ENCODE measurements at regions not wholly inside any gene's neighbourhood (a gene's known extent, or its start where the extent isn't known, plus 50 kb on each side); places are given as distances from the start of the nearest gene placed in this dataset.

GRCh38 chr10:27451054-27451453 lies 53.0 kb upstream of the RAB18 start:
- DNase-seq: no peak

DNA sequence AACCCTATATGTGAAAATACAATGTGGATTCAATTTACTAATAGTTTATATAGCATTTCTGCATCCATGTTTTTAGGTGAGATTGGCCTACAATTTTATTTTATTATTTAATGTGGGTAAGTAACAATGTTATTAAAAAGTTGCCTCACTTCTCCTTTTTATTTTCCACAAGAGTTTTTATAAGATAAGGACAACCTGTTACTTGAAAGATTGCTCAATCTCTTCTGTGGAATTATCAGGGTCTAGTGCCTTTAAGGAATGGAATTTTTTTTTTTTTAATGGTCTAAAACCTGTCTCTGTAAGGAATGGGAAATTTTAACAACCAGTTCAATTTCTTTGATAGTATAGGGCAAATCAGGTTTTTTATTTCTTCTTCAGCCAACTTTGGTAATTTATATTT lies 53.9 kb upstream of the RAB18 start:
- DNase-seq: no peak

- no peak for DNase-seq
Measured at GRCh38 chr10:27449571-27449970, 54.5 kb upstream of the RAB18 start.

- no peak for DNase-seq
Measured at GRCh38 chr10:27448921-27449320, 55.2 kb upstream of the RAB18 start.

GRCh38 chr10:27447540-27447939 lies 56.6 kb upstream of the RAB18 start:
- no peak for DNase-seq

DNA sequence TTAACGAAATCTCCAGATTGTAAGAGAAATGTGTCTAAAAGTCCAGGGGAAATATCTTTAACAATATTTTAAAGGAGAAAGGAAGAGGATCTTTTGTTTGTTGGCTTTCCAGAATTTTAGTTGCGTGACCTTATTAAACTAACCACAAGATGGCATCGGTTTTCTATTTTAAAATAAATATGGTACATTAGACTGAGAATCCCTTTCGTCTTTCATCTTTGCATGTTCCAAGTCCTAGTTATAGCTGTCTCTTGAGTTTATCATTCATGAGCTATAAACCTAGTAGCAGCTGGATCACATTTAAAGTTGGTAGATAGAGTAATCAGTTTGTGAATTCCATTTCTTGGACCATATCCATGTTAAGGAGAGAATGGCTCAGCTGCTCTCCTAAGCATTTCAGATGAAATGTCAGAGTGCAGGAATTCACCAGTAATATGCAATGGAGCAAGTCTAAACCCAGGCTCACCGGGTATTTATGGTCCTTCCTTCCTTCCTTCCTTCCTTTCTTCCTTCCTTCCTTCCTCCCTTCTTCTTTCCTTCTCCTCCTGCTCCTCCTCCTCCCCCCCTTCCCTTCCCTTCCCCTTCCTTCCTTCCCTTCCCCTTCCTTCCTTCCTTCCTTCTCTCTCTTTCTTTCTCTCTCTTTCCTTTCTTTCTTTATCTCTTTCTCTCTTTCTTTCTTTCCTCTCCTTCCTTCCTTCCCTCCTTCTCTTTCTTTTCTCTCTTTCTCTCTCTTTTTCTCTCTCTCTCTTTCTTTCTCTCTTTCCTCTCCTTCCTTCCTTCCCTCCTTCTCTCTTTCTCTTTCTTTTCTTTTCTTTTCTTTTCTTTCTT lies 57.8 kb upstream of the RAB18 start:
- peak; percentile 44 for DNase-seq

DNA sequence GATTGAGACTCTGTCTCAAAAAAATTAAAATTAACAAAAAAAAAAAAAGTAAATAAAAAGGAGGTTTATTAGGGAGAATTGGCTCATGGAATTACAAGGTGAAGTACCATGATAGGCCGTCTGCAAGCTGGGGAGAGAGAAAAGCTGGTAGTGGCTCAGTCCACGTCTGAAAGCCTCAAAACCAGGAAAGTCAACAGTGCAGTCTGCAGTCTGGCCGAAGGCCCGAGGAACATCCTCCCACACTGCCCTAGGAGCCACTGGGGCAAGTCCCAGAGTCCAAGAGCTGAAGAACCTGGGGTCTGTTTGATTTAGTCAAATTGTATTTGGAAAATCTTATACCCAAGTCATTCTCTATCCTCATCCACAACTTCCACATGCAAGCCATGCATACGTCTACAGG lies 59.0 kb upstream of the RAB18 start:
- no peak for DNase-seq

- DNase-seq: no peak
Measured at GRCh38 chr10:27440478-27440877, 63.6 kb upstream of the RAB18 start.

DNA sequence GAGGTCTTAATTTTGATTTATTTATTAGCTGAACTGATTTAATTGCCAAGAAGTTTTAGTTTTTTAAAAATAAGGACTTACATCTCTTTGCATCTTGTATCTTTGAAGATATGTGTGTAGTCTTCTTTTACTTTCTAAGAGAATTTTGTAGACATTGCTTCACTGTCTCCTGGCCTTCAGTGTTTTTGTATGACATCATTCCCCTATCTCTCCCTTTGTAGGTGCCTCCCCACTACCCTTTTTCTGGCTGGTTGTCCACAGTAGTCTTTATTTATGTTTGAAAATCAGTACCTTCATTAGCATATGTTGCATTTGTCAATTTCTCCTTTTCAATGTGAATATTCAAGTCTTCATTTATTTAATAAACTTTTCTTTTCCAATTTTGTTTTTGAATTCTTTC lies 64.1 kb upstream of the RAB18 start:
- DNase-seq: no peak

- no peak for DNase-seq
Measured at GRCh38 chr10:27439101-27439500, 65.0 kb upstream of the RAB18 start.

DNA sequence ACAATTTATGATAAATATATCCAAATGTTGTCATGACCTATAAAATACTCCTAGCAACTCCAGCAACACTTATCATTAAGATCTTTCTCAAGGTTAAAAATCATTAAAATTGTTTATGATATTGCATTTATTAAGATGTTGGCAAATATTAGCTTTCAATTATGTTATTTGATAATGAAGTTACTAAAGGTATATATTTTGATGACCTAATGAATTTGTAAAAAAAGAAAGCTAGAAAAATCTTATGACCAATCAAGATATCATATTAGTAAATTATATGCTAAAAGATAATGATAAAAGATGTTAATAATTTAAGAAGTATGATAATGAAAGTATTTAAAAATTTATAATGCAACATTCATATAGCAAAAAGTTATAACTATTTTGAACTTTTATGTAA lies 66.3 kb upstream of the RAB18 start:
- DNase-seq: no peak

- no peak for DNase-seq
Measured at GRCh38 chr10:27436710-27437109, 67.4 kb upstream of the RAB18 start.

- no peak for DNase-seq
Measured at GRCh38 chr10:27433976-27434375, 70.1 kb upstream of the RAB18 start.

GRCh38 chr10:27426948-27427467 lies 77.1 kb upstream of the RAB18 start:
- DNase-seq: no peak

DNA sequence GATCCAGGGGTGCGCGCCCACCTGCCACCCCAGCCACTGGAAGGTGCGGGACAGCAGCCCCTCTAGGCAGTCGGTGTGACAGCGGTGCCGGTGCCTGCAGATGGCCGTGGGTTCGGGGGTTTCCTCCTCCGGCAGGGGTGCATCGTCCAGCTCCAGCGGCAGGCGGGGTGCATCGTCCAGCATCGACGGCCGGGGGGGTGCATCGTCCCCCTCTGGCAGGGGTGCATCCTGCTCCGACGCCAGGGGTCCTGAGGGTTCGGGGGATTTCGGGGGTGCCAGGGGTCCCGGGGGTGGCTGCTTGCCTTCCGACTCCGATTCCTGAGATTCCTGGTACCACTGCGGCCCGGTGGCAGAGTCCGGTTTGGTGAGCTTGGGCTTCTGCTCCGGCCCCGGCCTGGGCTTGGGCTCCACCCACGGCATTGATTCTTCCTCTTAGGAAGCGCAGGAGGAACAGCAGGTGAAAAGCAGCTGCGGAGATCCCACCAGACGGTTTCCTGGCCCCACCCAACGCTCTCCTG lies 90.2 kb upstream of the RAB18 start:
- DNase-seq: no peak

DNA sequence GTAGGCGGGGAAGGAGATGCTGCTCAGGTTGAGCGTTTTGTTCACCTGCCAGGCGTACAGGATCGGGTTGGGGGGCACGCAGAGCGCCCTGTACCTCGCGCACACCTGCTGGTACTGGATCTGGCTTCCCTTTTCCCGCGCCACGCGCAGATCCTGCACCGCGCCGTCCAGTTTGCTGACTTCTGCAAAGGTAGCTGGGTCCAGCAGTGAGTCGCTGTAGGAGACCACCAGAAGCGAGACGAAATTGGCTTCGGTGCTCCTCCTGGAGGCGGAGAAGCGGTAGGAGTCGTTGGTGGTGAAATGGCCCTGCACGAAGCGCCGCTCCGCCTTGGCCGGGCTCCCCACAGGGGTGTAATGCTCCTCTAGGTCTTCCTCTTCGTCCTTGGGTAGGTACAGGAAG lies 90.7 kb upstream of the RAB18 start:
- no peak for DNase-seq

GRCh38 chr10:27410153-27410552 lies 94.0 kb upstream of the RAB18 start:
- DNase-seq: no peak

- no peak for DNase-seq
Measured at GRCh38 chr10:27407271-27407670, 96.8 kb upstream of the RAB18 start.

DNA sequence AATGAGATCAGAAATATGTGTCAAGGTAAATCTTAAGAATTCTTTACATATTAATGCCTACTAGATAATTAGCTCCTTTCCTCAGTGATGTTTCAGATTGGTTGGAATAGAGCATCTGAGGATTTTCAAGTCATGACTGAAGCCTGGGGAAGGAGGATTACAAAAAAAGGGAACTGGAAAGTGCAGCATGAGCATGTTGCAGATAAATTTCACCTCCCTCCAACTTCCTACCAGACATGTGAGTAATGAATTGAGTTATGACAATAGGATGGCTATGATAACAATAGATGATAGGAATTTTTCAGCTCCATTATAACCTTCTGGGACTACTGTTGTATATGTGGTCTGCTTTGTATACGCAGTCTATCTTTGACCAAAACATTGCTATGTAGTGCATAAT lies 104.2 kb upstream of the RAB18 start:
- no peak for DNase-seq

GRCh38 chr10:27393961-27394360 lies 110.1 kb upstream of the RAB18 start:
- DNase-seq: no peak

GRCh38 chr10:27392606-27393005 lies 111.5 kb upstream of the RAB18 start:
- DNase-seq: no peak

- no peak for DNase-seq
Measured at GRCh38 chr10:27391916-27392315, 112.2 kb upstream of the RAB18 start.

- no peak for DNase-seq
Measured at GRCh38 chr10:27391325-27391724, 112.8 kb upstream of the RAB18 start.

DNA sequence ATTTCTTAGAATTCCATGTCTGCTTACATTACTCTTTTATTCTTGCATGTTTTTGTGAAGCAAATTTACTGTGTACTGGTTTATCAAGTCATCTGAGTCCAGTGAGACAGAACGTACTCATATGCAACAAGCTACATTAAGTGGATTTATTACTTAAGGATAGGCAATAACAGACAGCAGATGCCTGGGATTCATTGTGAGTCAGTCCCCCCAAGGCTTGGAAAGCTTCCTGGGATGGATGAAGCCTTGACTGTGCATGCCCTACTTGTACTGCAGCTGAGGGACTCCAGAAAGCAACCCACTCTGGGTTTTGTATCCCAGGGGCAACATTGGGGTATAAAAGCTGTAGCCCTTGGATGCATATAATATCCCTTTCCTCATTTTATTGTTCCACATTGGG lies 113.4 kb upstream of the RAB18 start:
- DNase-seq: no peak
